ENCODE measurements at regions not wholly inside any gene's neighbourhood (a gene's known extent, or its start where the extent isn't known, plus 50 kb on each side); places are given as distances from the start of the nearest gene placed in this dataset.
"Not testable (repeated sequence)": the region's sequence is repeated elsewhere in the genome, so short reads cannot be mapped to it uniquely, and the experiment has no call there.

- peak; percentile 26 for DNase-seq
Measured at GRCh38 chr2:221997100-221997499, 301.7 kb downstream of the PAX3 start.

GRCh38 chr2:221994926-221995325 is 303.9 kb downstream of the PAX3 start:
- no peak for DNase-seq

- DNase-seq: not testable (repeated sequence)
Measured at GRCh38 chr2:221984376-221984775, 314.4 kb downstream of the PAX3 start.

GRCh38 chr2:221981912-221982470 is 316.8 kb downstream of the PAX3 start:
- no peak for DNase-seq

GRCh38 chr2:221975151-221975550 is 323.6 kb downstream of the PAX3 start:
- DNase-seq: no peak

- DNase-seq: no peak
Measured at GRCh38 chr2:221973902-221974301, 324.9 kb downstream of the PAX3 start.

- DNase-seq: no peak
Measured at GRCh38 chr2:221973502-221973901, 325.3 kb downstream of the PAX3 start.

GRCh38 chr2:221972813-221973478 is 325.9 kb downstream of the PAX3 start:
- no peak for DNase-seq

- DNase-seq: no peak
Measured at GRCh38 chr2:221970389-221970788, 328.4 kb downstream of the PAX3 start.

GRCh38 chr2:221969830-221970144 is 329.0 kb downstream of the PAX3 start:
- no peak for DNase-seq

GRCh38 chr2:221969087-221969829 is 329.5 kb downstream of the PAX3 start:
- DNase-seq: peak; percentile 11

- DNase-seq: no peak
Measured at GRCh38 chr2:221962186-221962585, 336.6 kb downstream of the PAX3 start.

GRCh38 chr2:221961561-221961960 is 337.2 kb downstream of the PAX3 start:
- no peak for DNase-seq

GRCh38 chr2:221958224-221958623 is 340.6 kb downstream of the PAX3 start:
- DNase-seq: no peak

GRCh38 chr2:221948076-221948475 is 350.7 kb downstream of the PAX3 start:
- DNase-seq: no peak

- not testable (repeated sequence) for DNase-seq
Measured at GRCh38 chr2:221944452-221944851, 354.3 kb downstream of the PAX3 start.

- DNase-seq: no peak
Measured at GRCh38 chr2:221943076-221943810, 355.6 kb downstream of the PAX3 start.

GRCh38 chr2:221931251-221931991 is 359.3 kb upstream of the EPHA4 start:
- no peak for DNase-seq

- DNase-seq: no peak
Measured at GRCh38 chr2:221929259-221929658, 357.2 kb upstream of the EPHA4 start.

- DNase-seq: no peak
Measured at GRCh38 chr2:221926327-221926726, 354.2 kb upstream of the EPHA4 start.

- DNase-seq: no peak
Measured at GRCh38 chr2:221924576-221924975, 352.5 kb upstream of the EPHA4 start.

GRCh38 chr2:221915926-221916325 is 343.8 kb upstream of the EPHA4 start:
- no peak for DNase-seq

- no peak for DNase-seq
Measured at GRCh38 chr2:221914334-221914880, 342.3 kb upstream of the EPHA4 start.
